Thyroid gland (tissue), 4 donors: ENCODE measurements at regions not wholly inside any gene's neighbourhood (a gene's known extent, or its start where the extent isn't known, plus 50 kb on each side); places are given as distances from the start of the nearest gene placed in this dataset.

Experiments used
- DNase-seq, 2 donors: peaks; one replicate each; pipeline ENCODE4 v3.0.0-alpha.2; 2019
- H3K27ac ChIP-seq, 3 donors: fragments of 200-600 bp; sonication (generic); 1 replicate in 2 of 3; 2 replicates in 1 of 3; pipeline ENCODE4 v1.5.1; 2016 to 2019; ENCODE audit warnings: mild to moderate bottlenecking in 1 of 3, moderate library complexity in 1 of 3
- H3K27me3 ChIP-seq: fragments of 200-600 bp; sonication (generic); one replicate; pipeline ENCODE4 v1.5.1; 2019
- H3K36me3 ChIP-seq, 2 donors: fragments of 200-600 bp; sonication (generic); one replicate each; pipeline ENCODE4 v1.5.1; 2016 to 2019
- H3K4me1 ChIP-seq, 2 donors: fragments of 200-600 bp; sonication (generic); one replicate each; pipeline ENCODE4 v1.5.1; 2017 to 2019
- H3K4me3 ChIP-seq, 3 donors: fragments of 200-600 bp; sonication (generic); replicated peaks in 1 of 3; 1 replicate in 2 of 3; 2 replicates in 1 of 3; pipeline ENCODE4 v1.5.1; 2016; ENCODE audit warnings: mild to moderate bottlenecking in 1 of 3
- H3K9me3 ChIP-seq: fragments of 200-600 bp; sonication (generic); one replicate; pipeline ENCODE4 v1.5.1; 2017
- CTCF ChIP-seq, 6 experiments: fragments of 200-600 bp in 3 of 6; fragments of 450-650 bp in 3 of 6; sonication (generic) in 3 of 6; IDR thresholded peaks; one replicate each; pipeline ENCODE4 v1.5.1; 2016 to 2019; ENCODE audit warnings: antibody characterized with exemption in 6 of 6, mild to moderate bottlenecking in 2 of 6, inconsistent platforms in 1 of 6, moderate library complexity in 1 of 6
- POLR2A ChIP-seq, 2 donors: fragments of 450-650 bp; IDR thresholded peaks; one replicate each; pipeline ENCODE4 v1.6.1; 2017; ENCODE audit warnings: antibody characterized with exemption in 2 of 2, mild to moderate bottlenecking in 2 of 2, moderate library complexity in 1 of 2
- WGBS, 2 donors: methylation state at CpG; one replicate each; pipeline ENCODE4 v1.1.5; 2017; 5-methylcytosine and 5-hydroxymethylcytosine counted together
- intact Hi-C: fragments of 100-400 bp; cut with DNase I; formaldehyde crosslinking; loops from one replicate; pipeline ENCODE4 v1.15.1; 2023

- TF ChIP-seq POLR2A (IDR thresholded peaks at IDR 0.05) = no peak
- no peak for TF ChIP-seq CTCF (IDR thresholded peaks at IDR 0.05)
- intact Hi-C loops = no loop called here
- no peaks in the 10 kb centered on the region for H3K27me3 ChIP-seq
- H3K27ac ChIP-seq = no peak overlapping the region
- no peak overlapping the region for H3K4me3 ChIP-seq
- DNase-seq = no peak
- WGBS, 2 donors = 90 to 92% methylated on average over 4 of the region's 4 CpGs
- no peaks in the 10 kb centered on the region for H3K9me3 ChIP-seq
- no peaks in the 10 kb centered on the region for H3K36me3 ChIP-seq
- H3K4me1 ChIP-seq = peaks cover 0 to 2% of the 10 kb centered on the region in 2 donors
These were observed 475.8 kb downstream of the BCAT1 start for GRCh38 chr12:24473097-24473496.

- Histone ChIP-seq H3K36me3 (no peaks in the 10 kb centered on the region), H3K9me3 (no peaks in the 10 kb centered on the region), H3K4me3 (no peak overlapping the region), H3K27me3 (no peaks in the 10 kb centered on the region), H3K27ac (no peak overlapping the region), H3K4me1 (no peaks in the 10 kb centered on the region)
- WGBS, 2 donors = 83 to 88% methylated on average over 4 of the region's 4 CpGs
- intact Hi-C loops = no loop called here
- no peak for TF ChIP-seq POLR2A (IDR thresholded peaks at IDR 0.05)
- no peak for TF ChIP-seq CTCF (IDR thresholded peaks at IDR 0.05)
- DNase-seq = no peak
These were observed 478.9 kb downstream of the BCAT1 start for GRCh38 chr12:24470050-24470449.

- Histone ChIP-seq H3K4me3 (no peak overlapping the region), H3K9me3 (no peaks in the 10 kb centered on the region), H3K4me1 (no peaks in the 10 kb centered on the region), H3K36me3 (no peaks in the 10 kb centered on the region), H3K27ac (no peak overlapping the region), H3K27me3 (no peaks in the 10 kb centered on the region)
- WGBS, 2 donors = 90 to 94% methylated on average over 10 of the region's 10 CpGs
- TF ChIP-seq CTCF (IDR thresholded peaks at IDR 0.05) (no peak), POLR2A (IDR thresholded peaks at IDR 0.05) (no peak)
- intact Hi-C loops = no loop called here
- DNase-seq = no peak
These were observed 479.8 kb downstream of the BCAT1 start for GRCh38 chr12:24469089-24469488.

- no peak overlapping the region for H3K27ac ChIP-seq
- H3K27me3 ChIP-seq = no peaks in the 10 kb centered on the region
- H3K9me3 ChIP-seq = no peaks in the 10 kb centered on the region
- no peaks in the 10 kb centered on the region for H3K36me3 ChIP-seq
- intact Hi-C loops = no loop called here
- 73% methylated on average over 3 of the region's 3 CpGs for WGBS, 2 donors
- H3K4me1 ChIP-seq = no peaks in the 10 kb centered on the region
- TF ChIP-seq CTCF (IDR thresholded peaks at IDR 0.05) = no peak
- TF ChIP-seq POLR2A (IDR thresholded peaks at IDR 0.05) = no peak
- no peak for DNase-seq
- H3K4me3 ChIP-seq = no peak overlapping the region
These were observed 481.7 kb downstream of the BCAT1 start for GRCh38 chr12:24467226-24467625.

- Histone ChIP-seq H3K4me1 (no peaks in the 10 kb centered on the region), H3K27me3 (no peaks in the 10 kb centered on the region), H3K27ac (no peak overlapping the region), H3K4me3 (no peak overlapping the region), H3K9me3 (no peaks in the 10 kb centered on the region), H3K36me3 (no peaks in the 10 kb centered on the region)
- no peak for DNase-seq
- WGBS, 2 donors = 82 to 91% methylated on average over 6 of the region's 6 CpGs
- no peak for TF ChIP-seq CTCF (IDR thresholded peaks at IDR 0.05)
- TF ChIP-seq POLR2A (IDR thresholded peaks at IDR 0.05) = no peak
- intact Hi-C loops = no loop called here
These were observed 485.5 kb downstream of the BCAT1 start for GRCh38 chr12:24463375-24463774.
